ENCODE measurements at regions not wholly inside any gene's neighbourhood (a gene's known extent, or its start where the extent isn't known, plus 50 kb on each side); places are given as distances from the start of the nearest gene placed in this dataset.
A peak's percentile ranks its signal among the peaks of the same experiment; 100 is the strongest.
"Not testable (repeated sequence)": the region's sequence is repeated elsewhere in the genome, so short reads cannot be mapped to it uniquely, and the experiment has no call there.

- DNase-seq: no peak
Measured at GRCh38 chr3:181250714-181251113, 261.2 kb upstream of the DNAJC19 start.

- DNase-seq: no peak
Measured at GRCh38 chr3:181239441-181239840, 249.9 kb upstream of the DNAJC19 start.

- DNase-seq: no peak
Measured at GRCh38 chr3:181230258-181230657, 240.7 kb upstream of the DNAJC19 start.

- no peak for DNase-seq
Measured at GRCh38 chr3:181213347-181213746, 223.8 kb upstream of the DNAJC19 start.

GRCh38 chr3:181212271-181212670 is 222.7 kb upstream of the DNAJC19 start:
- no peak for DNase-seq

GRCh38 chr3:181210275-181210674 is 220.7 kb upstream of the DNAJC19 start:
- no peak for DNase-seq

- no peak for DNase-seq
Measured at GRCh38 chr3:181189556-181189955, 200.0 kb upstream of the DNAJC19 start.

GRCh38 chr3:181183764-181184163 is 194.2 kb upstream of the DNAJC19 start:
- no peak for DNase-seq

GRCh38 chr3:181183057-181183456 is 193.5 kb upstream of the DNAJC19 start:
- not testable (repeated sequence) for DNase-seq

- DNase-seq: no peak
Measured at GRCh38 chr3:181178991-181179390, 189.5 kb upstream of the DNAJC19 start.

- DNase-seq: peak in 1 of 2 donors; percentile 15
Measured at GRCh38 chr3:181176601-181177000, 187.1 kb upstream of the DNAJC19 start.

- DNase-seq: no peak
Measured at GRCh38 chr3:181174676-181175233, 185.2 kb upstream of the DNAJC19 start.

- no peak for DNase-seq
Measured at GRCh38 chr3:181174022-181174421, 184.5 kb upstream of the DNAJC19 start.

- DNase-seq: no peak
Measured at GRCh38 chr3:181173227-181173626, 183.7 kb upstream of the DNAJC19 start.

- DNase-seq: no peak
Measured at GRCh38 chr3:181134873-181135272, 145.3 kb upstream of the DNAJC19 start.

- DNase-seq: no peak
Measured at GRCh38 chr3:181133832-181134231, 144.3 kb upstream of the DNAJC19 start.

GRCh38 chr3:181105646-181106045 is 116.1 kb upstream of the DNAJC19 start:
- DNase-seq: no peak

- DNase-seq: no peak
Measured at GRCh38 chr3:181103605-181104004, 114.1 kb upstream of the DNAJC19 start.

- DNase-seq: no peak
Measured at GRCh38 chr3:181086011-181086410, 96.5 kb upstream of the DNAJC19 start.

GRCh38 chr3:181081930-181082329 is 92.4 kb upstream of the DNAJC19 start:
- no peak for DNase-seq

- no peak for DNase-seq
Measured at GRCh38 chr3:181076558-181076957, 87.0 kb upstream of the DNAJC19 start.

GRCh38 chr3:181075098-181075497 is 85.6 kb upstream of the DNAJC19 start:
- DNase-seq: no peak

- DNase-seq: no peak
Measured at GRCh38 chr3:181066143-181067087, 76.9 kb upstream of the DNAJC19 start.

GRCh38 chr3:181056136-181056732 is 66.7 kb upstream of the DNAJC19 start:
- DNase-seq: no peak
